Epithelial cell of esophagus (primary cell): ENCODE measurements at regions not wholly inside any gene's neighbourhood (a gene's known extent, or its start where the extent isn't known, plus 50 kb on each side); places are given as distances from the start of the nearest gene placed in this dataset.

Experiments
- DNase-seq: peaks from one replicate; pipeline ENCODE4 v3.0.0; 2010; ENCODE audit warnings: low read depth
- H3K4me3 ChIP-seq: 2 replicates; pipeline ENCODE4 v1.5.1; 2011; ENCODE audit warnings: mild to moderate bottlenecking, low read length, control low read depth
- TF ChIP-seq, protein P1 (sequence below): IDR thresholded peaks from 2 replicates; pipeline ENCODE4 v1.5.1; 2011; ENCODE audit warnings: low read depth, mild to moderate bottlenecking, low read length, control low read depth, inconsistent platforms; ENCODE audit not compliant: insufficient read depth; ENCODE audit errors: missing control alignments

DNA sequence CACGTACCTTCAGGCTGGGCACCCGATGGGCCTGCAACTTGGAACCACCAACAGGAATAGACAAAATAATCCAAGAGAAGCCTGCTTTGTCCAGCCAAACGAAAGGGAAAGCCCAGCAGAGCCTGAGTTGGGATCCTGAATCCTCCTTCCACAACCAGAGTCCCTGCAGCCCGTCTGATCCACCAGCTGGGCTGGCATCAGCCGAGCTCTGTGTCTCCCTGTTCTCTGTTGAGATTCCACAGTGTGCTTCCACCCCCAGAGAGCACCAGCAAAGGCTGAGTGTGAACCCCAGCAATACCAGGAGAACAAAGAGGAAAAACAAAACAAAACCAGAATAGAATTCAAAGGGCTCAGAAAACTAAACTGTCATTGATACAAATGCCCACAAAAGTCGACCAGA lies 68.8 kb upstream of the PRNP start:
- DNase-seq, result no peak
- H3K4me3 ChIP-seq, result no peak overlapping the region
- TF ChIP-seq, protein P1, sequence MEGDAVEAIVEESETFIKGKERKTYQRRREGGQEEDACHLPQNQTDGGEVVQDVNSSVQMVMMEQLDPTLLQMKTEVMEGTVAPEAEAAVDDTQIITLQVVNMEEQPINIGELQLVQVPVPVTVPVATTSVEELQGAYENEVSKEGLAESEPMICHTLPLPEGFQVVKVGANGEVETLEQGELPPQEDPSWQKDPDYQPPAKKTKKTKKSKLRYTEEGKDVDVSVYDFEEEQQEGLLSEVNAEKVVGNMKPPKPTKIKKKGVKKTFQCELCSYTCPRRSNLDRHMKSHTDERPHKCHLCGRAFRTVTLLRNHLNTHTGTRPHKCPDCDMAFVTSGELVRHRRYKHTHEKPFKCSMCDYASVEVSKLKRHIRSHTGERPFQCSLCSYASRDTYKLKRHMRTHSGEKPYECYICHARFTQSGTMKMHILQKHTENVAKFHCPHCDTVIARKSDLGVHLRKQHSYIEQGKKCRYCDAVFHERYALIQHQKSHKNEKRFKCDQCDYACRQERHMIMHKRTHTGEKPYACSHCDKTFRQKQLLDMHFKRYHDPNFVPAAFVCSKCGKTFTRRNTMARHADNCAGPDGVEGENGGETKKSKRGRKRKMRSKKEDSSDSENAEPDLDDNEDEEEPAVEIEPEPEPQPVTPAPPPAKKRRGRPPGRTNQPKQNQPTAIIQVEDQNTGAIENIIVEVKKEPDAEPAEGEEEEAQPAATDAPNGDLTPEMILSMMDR, result no peak

DNA sequence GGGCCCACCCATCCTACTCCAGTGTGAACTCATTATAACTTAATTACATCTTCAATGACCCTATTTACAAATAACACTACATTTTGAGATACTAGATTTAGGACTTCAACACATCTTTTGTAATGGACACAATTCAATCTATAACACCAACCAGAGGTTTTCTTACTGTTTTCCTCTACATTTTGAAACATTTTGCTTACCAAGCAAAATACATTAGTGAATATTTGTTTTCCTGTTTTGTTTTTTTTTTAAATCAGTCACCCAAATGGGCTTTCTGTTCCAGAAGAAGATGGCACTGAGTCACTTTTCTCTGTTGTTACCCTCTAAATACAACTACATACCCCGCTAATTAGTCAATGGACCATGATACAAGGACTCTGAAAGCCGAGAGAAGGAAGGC lies 69.2 kb upstream of the PRNP start:
- no peak overlapping the region for H3K4me3 ChIP-seq
- TF ChIP-seq, protein P1, result no peak
- DNase-seq, result no peak

DNA sequence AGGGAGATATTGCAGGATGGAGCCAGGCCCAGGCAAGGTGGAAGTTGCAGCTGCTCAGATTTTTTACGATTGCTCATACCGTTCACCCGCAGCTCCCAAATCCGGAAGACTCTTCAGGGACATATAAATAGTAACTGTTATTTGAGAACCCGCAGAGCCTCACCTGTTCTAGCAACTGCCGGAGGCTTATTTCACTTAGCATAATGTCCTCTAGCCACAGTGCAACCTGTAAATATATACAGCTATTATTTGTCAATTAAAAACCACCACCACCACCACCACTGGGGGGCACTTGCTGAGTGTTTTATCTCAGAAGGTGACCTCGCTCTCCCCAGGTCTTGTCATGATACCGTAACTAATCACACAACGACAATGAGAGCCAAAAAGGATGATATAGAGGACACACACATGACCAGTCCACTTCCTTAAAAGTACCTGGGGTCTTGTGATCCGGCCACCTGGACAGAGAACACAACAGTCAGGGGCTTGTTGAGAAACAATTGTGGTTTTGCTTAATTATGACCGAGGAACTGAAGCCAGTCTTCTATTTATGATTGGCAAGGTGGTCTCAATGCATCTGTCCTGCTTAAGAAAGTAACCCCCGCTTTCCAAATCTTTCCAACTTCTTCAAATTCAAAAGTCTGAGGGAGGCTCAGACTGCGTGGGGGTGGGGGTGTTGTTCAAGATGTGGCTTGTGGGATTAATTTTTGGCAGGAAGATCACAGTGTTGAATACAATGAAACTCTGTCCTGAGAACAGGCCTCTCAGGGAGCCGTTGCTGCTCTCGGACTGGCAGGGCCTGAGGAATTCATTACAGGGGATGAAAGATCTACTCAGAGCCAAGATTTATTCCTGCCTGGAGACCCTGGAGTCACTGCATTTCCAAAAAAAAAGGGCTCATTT lies 72.3 kb upstream of the PRNP start:
- peak; percentile 82 for DNase-seq
- no peak overlapping the region for H3K4me3 ChIP-seq
- TF ChIP-seq, protein P1, result peak; percentile 60

DNA sequence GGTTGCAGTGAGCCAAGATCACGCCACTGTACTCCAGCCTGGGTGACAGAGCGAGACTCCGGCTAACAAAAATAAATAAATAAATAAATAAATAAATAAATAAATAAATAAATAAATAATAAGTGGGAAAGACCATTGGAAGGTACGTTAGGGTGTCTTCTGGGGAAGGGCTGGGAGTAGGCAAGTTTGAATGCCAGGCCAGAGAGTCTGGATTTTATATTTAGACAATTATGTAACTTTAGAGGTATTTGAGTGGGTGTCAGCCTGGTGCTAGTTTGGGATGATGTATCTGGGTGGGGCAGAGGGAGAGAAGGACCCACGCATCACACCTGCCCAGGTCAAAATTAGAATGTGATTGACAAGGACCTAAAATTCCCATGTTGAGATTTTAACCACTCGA lies 73.1 kb upstream of the PRNP start:
- TF ChIP-seq, protein P1, result no peak
- peak; percentile 74 for DNase-seq
- no peak overlapping the region for H3K4me3 ChIP-seq

DNA sequence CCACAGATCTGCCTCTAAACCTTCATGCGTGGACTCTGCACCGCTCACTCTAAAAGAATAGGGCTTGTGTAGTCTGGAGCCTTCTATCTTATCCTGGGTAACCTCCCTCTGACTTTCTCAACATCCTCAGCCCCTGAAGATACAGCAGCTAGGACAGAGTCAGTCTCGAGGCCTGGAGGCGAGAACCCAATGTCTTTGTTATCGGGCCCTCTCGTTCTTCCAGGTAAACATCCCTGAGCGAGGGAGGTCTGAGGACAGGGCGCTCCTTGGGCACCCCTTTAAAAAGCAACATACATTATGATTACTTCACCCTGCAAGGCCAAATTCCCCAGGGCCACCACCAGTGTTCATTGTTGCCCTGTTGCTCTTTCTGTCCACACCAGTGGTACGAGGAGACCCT lies 75.4 kb upstream of the PRNP start:
- TF ChIP-seq, protein P1, result no peak
- DNase-seq, result no peak
- H3K4me3 ChIP-seq, result no peak overlapping the region

DNA sequence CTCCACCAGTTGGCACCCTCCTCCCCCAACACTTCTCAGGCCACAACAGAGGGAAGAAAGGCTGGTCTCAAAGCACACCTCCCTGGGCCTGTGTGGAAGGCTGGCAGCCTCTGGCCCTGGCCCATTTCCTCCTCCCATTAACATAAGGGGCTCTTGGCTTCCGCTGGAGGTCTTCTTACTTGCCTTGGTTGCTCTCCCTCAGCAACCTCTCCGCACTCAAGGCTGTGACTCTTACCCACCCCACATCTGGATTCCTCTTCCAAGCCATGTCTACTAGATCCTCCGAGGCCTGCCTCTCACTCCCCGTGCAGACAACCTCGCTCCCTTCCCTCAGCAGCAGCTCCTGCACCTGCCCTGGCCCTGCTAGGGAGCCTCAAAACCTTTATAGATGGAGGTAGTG lies 76.7 kb upstream of the PRNP start:
- TF ChIP-seq, protein P1, result no peak
- DNase-seq, result no peak

DNA sequence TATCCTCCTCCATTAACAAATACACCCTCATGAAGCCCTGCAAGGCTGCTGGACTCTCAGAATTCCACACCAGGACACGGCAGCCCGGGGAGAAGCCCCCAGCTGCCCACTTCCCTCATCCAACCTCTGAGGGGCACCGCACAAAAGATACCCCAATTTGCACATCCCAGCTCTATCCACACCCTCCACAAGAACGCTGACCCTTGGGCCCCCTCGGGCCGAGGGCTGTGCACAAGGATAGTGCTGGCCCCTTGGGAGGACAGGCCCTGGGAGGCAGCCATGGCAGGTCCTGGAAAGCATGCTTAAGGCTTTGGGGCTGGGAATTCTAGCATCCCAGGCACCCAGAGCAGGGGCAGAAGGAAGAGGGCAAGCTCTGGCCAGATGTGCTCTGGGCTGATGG lies 77.4 kb upstream of the PRNP start:
- H3K4me3 ChIP-seq, result no peak overlapping the region
- no peak for DNase-seq
- TF ChIP-seq, protein P1, result no peak

More for the DNA sequence above, 76.7 kb upstream of the PRNP start:
- H3K4me3 ChIP-seq, result no peak overlapping the region
